Neuronal stem cell (in vitro differentiated cells): ENCODE measurements at regions not wholly inside any gene's neighbourhood (a gene's known extent, or its start where the extent isn't known, plus 50 kb on each side); places are given as distances from the start of the nearest gene placed in this dataset.

Experiments used
- DNase-seq: peaks from one replicate; pipeline ENCODE4 v3.0.0-alpha.2; 2013; ENCODE audit warnings: low spot score
- H2AFZ ChIP-seq: one replicate; pipeline ENCODE4 v1.6.1; 2013; ENCODE audit warnings: mild to moderate bottlenecking, low read length, inconsistent platforms
- H2AK5ac ChIP-seq: 2 replicates; pipeline ENCODE4 v1.6.1; 2013; ENCODE audit warnings: low read depth, mild to moderate bottlenecking, inconsistent platforms, low read length, moderate library complexity, mixed read lengths
- H2BK120ac ChIP-seq: 2 replicates; pipeline ENCODE4 v1.6.1; 2013; ENCODE audit warnings: low read depth, mild to moderate bottlenecking, inconsistent platforms, low read length, moderate library complexity, mixed read lengths
- H2BK12ac ChIP-seq: one replicate; pipeline ENCODE4 v1.6.1; 2013; ENCODE audit warnings: low read length, inconsistent platforms
- H2BK15ac ChIP-seq: 2 replicates; pipeline ENCODE4 v1.6.1; 2013; ENCODE audit warnings: mild to moderate bottlenecking, low read length, inconsistent platforms, mixed read lengths
- H2BK5ac ChIP-seq: one replicate; pipeline ENCODE4 v1.6.1; 2013; ENCODE audit warnings: inconsistent platforms, mild to moderate bottlenecking, low read length, moderate library complexity
- H3K14ac ChIP-seq: one replicate; pipeline ENCODE4 v1.6.1; 2013; ENCODE audit warnings: low read length, inconsistent platforms
- H3K18ac ChIP-seq: 2 replicates; pipeline ENCODE4 v1.6.1; 2013; ENCODE audit warnings: low read length, inconsistent platforms
- H3K23ac ChIP-seq: 2 replicates; pipeline ENCODE4 v1.6.1; 2013; ENCODE audit warnings: low read depth, mild to moderate bottlenecking, mixed read lengths, low read length, inconsistent platforms; ENCODE audit not compliant: poor library complexity
- H3K27ac ChIP-seq: replicated peaks from 3 replicates; pipeline ENCODE4 v1.5.1; 2013; ENCODE audit warnings: low read length, inconsistent platforms
- H3K27me3 ChIP-seq, 3 experiments: 2 replicates each; pipeline ENCODE4 v1.6.1; 2013; ENCODE audit warnings: low read length in 3 of 3, mild to moderate bottlenecking in 2 of 3, inconsistent platforms in 1 of 3, low read depth in 1 of 3, mixed read lengths in 1 of 3, moderate library complexity in 1 of 3; ENCODE audit not compliant: control insufficient read depth in 3 of 3, insufficient read depth in 3 of 3
- H3K36me3 ChIP-seq, 2 donors: replicated peaks in 1 of 2; 2 replicates each; pipeline ENCODE4 v1.6.1; 2013; ENCODE audit warnings: low read length in 2 of 2; ENCODE audit not compliant: control insufficient read depth in 2 of 2, insufficient read depth in 2 of 2
- H3K4ac ChIP-seq: 2 replicates; pipeline ENCODE4 v1.6.1; 2013; ENCODE audit warnings: inconsistent platforms, mild to moderate bottlenecking, low read length, moderate library complexity
- H3K4me1 ChIP-seq, 2 donors: 1 replicate in 1 of 2; 2 replicates in 1 of 2; pipeline ENCODE4 v1.6.1; 2013; ENCODE audit warnings: low read length in 2 of 2, low read depth in 1 of 2; ENCODE audit not compliant: control insufficient read depth in 2 of 2, insufficient read depth in 1 of 2
- H3K4me2 ChIP-seq: one replicate; pipeline ENCODE4 v1.6.1; 2013; ENCODE audit warnings: mild to moderate bottlenecking, low read length, inconsistent platforms; ENCODE audit not compliant: insufficient read depth, poor library complexity, severe bottlenecking
- H3K4me3 ChIP-seq, 2 donors: 2 replicates each; pipeline ENCODE4 v1.5.1; 2013; ENCODE audit warnings: low read length in 2 of 2, mild to moderate bottlenecking in 2 of 2, inconsistent platforms in 1 of 2, moderate library complexity in 1 of 2
- H3K79me1 ChIP-seq: one replicate; pipeline ENCODE4 v1.6.1; 2013; ENCODE audit warnings: low read depth, mild to moderate bottlenecking, inconsistent platforms, low read length, moderate library complexity
- H3K9ac ChIP-seq: one replicate; pipeline ENCODE4 v1.6.1; 2013; ENCODE audit warnings: mild to moderate bottlenecking, low read depth, low read length, inconsistent platforms; ENCODE audit not compliant: poor library complexity
- H3K9me3 ChIP-seq, 2 donors: replicated peaks in 1 of 2; 2 replicates each; pipeline versions ENCODE3 to v1.6.1; 2013; ENCODE audit warnings: low read length in 2 of 2, mild to moderate bottlenecking in 2 of 2, inconsistent platforms in 1 of 2, low read depth in 1 of 2, mixed read lengths in 1 of 2, moderate library complexity in 1 of 2; ENCODE audit not compliant: control insufficient read depth in 2 of 2, insufficient read depth in 1 of 2
- H4K8ac ChIP-seq: one replicate; pipeline ENCODE4 v1.6.1; 2013; ENCODE audit warnings: low read depth, mild to moderate bottlenecking, inconsistent platforms, low read length, moderate library complexity
- H4K91ac ChIP-seq: one replicate; pipeline ENCODE4 v1.6.1; 2013; ENCODE audit warnings: low read length, low read depth, mild to moderate bottlenecking, inconsistent platforms; ENCODE audit not compliant: poor library complexity
- WGBS, 2 donors: extraction: QIAGEN DNeasy Blood & Tissue Kit; methylation state at CpG; one replicate each; pipeline ENCODE4 v1.1.7; 2013; ENCODE audit warnings: missing lambda C conversion rate in 2 of 2, mixed read lengths in 1 of 2; ENCODE audit not compliant: insufficient read length in 2 of 2, insufficient replicate concordance in 1 of 2; ENCODE audit errors: extremely low coverage in 2 of 2; 5-methylcytosine and 5-hydroxymethylcytosine counted together

DNA sequence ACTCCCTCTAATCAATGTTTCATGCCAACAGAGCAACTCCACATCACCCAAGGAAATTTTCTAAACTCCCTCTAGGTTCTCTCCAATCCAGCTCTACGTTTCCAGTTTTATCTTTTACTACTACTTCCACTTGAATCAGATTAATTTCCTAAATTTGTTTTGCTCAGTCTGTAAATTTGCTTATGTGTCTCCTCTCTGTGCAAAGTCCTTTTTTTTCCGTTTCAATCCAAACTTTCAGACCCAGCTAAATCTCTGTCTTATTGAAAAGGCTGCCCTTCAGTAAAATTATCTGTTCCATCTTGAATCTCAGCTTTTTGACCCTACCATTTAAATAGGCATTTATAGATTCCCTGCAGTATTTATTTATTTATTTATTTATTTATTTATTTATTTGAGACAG lies 61.4 kb upstream of the COX10 start:
- H3K9ac ChIP-seq, result no peak overlapping the region
- H2BK12ac ChIP-seq, result no peak overlapping the region
- no peak overlapping the region for H3K4me2 ChIP-seq
- no peak overlapping the region for H3K4ac ChIP-seq
- no peaks in the 10 kb centered on the region for H3K27me3 ChIP-seq
- no peak overlapping the region for H2BK15ac ChIP-seq
- H3K4me1 ChIP-seq, result no peaks in the 10 kb centered on the region
- no peaks in the 10 kb centered on the region for H3K79me1 ChIP-seq
- no peak overlapping the region for H3K27ac ChIP-seq
- no peak overlapping the region for H2AK5ac ChIP-seq
- no peaks in the 10 kb centered on the region for H3K9me3 ChIP-seq
- no peaks in the 10 kb centered on the region for H3K36me3 ChIP-seq
- H2AFZ ChIP-seq, result no peak overlapping the region
- no peak overlapping the region for H3K23ac ChIP-seq
- DNase-seq, result no peak
- H4K91ac ChIP-seq, result no peak overlapping the region
- no peak overlapping the region for H2BK5ac ChIP-seq
- H2BK120ac ChIP-seq, result no peak overlapping the region
- no CpG with 5 or more reads among the region's 2 CpGs for WGBS, 2 donors
- no peak overlapping the region for H3K4me3 ChIP-seq
- no peak overlapping the region for H4K8ac ChIP-seq
- H3K18ac ChIP-seq, result no peak overlapping the region
- no peak overlapping the region for H3K14ac ChIP-seq

DNA sequence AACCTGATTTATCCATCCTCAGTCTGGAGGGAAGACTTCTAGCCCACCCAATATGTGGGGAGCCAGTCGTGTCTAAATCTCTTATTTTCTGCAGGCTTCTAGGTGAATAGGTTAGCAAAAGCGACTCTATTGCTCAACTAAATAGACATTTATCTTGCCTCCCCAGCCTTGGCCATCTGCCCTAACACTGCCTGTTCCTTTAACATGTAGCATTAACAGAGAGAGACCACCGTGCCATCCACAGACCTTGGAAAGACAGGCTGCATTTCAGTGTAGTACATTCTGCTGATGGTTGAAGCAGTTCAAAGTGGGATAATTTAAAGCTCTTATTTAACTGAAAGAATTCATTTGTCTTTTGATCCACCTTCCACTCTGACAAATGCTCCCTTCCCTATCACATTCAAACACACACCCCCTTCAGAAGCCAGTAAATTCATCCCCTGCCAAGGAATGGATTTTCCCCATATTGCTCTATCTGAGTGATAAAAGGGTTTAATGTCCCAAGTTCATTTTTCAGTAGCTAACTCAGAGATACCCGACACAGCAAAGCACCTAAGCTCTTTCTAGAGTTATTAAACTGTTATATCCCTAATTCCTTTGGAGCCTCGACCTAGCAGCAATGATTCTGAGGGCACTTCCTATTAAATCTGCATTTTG lies 58.1 kb upstream of the COX10 start:
- H3K9ac ChIP-seq, result no peak overlapping the region
- H3K18ac ChIP-seq, result no peak overlapping the region
- no peak overlapping the region for H3K14ac ChIP-seq
- H2BK5ac ChIP-seq, result no peak overlapping the region
- H3K27me3 ChIP-seq, result no peaks in the 10 kb centered on the region
- H3K9me3 ChIP-seq, result no peaks in the 10 kb centered on the region
- H3K4me2 ChIP-seq, result no peak overlapping the region
- no peak overlapping the region for H3K4ac ChIP-seq
- no peak overlapping the region for H4K91ac ChIP-seq
- no peak overlapping the region for H3K23ac ChIP-seq
- H3K79me1 ChIP-seq, result no peaks in the 10 kb centered on the region
- peaks cover 0 to 9% of the 10 kb centered on the region in 2 donors for H3K4me1 ChIP-seq
- no peak overlapping the region for H3K27ac ChIP-seq
- H2AK5ac ChIP-seq, result no peak overlapping the region
- DNase-seq, result no peak
- no peak overlapping the region for H2BK120ac ChIP-seq
- no peak overlapping the region for H3K4me3 ChIP-seq
- no peak overlapping the region for H2AFZ ChIP-seq
- no peak overlapping the region for H2BK15ac ChIP-seq
- H2BK12ac ChIP-seq, result no peak overlapping the region
- no peaks in the 10 kb centered on the region for H3K36me3 ChIP-seq
- H4K8ac ChIP-seq, result no peak overlapping the region
- WGBS, 2 donors, result no CpG with 5 or more reads among the region's 5 CpGs

DNA sequence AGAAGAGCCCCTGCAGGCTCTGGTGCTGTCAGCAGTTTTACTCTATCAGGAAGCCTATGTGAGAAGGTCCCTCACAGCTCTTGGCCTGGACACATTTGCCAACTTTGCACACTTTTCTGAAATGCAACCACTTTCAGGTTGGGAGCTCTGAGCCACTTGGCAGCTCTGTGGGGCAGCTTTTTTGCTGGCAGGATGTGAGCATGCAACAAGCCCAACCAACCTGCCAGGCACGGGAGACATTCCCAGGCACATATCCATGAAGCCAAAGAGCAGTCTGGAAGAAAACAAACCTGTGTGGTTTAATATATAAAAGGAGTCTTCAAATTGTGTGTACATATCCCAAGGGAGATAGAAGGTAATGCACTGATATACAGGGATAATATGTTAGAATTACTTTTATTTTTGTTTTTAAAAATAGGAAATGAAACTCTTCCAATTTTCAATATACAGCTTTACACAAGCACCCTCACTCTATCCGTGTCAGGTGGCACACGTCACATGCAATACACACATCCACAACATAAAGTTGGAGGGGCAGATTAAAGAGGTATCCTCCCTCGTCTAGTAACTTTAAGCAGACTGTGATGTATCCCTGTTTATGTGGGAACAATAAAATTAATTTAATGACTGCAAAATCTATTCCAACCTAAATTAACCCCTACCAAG lies 57.4 kb upstream of the COX10 start:
- H3K4me2 ChIP-seq, result no peak overlapping the region
- no CpG with 5 or more reads among the region's 4 CpGs for WGBS, 2 donors
- H3K4me3 ChIP-seq, result no peak overlapping the region
- H3K79me1 ChIP-seq, result no peaks in the 10 kb centered on the region
- H2BK15ac ChIP-seq, result no peak overlapping the region
- H3K4ac ChIP-seq, result no peak overlapping the region
- H2BK5ac ChIP-seq, result no peak overlapping the region
- no peaks in the 10 kb centered on the region for H3K9me3 ChIP-seq
- DNase-seq, result no peak
- no peak overlapping the region for H3K18ac ChIP-seq
- H2AFZ ChIP-seq, result no peak overlapping the region
- H3K27ac ChIP-seq, result no peak overlapping the region
- no peak overlapping the region for H2BK12ac ChIP-seq
- H3K36me3 ChIP-seq, result no peaks in the 10 kb centered on the region
- H4K91ac ChIP-seq, result no peak overlapping the region
- no peak overlapping the region for H3K9ac ChIP-seq
- H3K4me1 ChIP-seq, result peaks cover 0 to 10% of the 10 kb centered on the region in 2 donors
- no peak overlapping the region for H2AK5ac ChIP-seq
- H2BK120ac ChIP-seq, result no peak overlapping the region
- no peaks in the 10 kb centered on the region for H3K27me3 ChIP-seq
- no peak overlapping the region for H3K23ac ChIP-seq
- H3K14ac ChIP-seq, result no peak overlapping the region
- H4K8ac ChIP-seq, result no peak overlapping the region

DNA sequence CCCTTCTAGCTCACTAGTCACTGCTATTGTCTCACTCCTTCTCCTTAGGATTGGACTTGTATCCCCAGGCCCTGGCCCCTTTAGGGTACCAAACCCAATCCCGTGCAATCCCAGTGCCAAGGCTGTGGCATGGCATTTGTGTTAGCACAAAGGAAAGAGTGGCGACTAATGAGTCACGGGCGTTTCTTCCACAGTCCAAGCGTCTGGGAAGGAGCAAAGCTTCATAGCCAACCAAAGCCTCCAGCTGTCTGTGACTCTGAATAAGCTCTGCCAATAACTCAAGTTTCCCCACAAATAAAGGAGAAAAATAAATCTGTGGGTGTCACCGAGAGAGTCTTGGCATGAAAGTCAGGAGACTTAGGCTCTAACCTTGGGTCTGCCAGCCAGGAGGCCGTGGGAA lies 54.6 kb upstream of the COX10 start:
- peaks cover 0 to 5% of the 10 kb centered on the region in 2 donors for H3K9me3 ChIP-seq
- no CpG with 5 or more reads among the region's 7 CpGs for whole genome bisulfite sequencing, 2 donors
- no peaks in the 10 kb centered on the region for H3K36me3 ChIP-seq
- no peak overlapping the region for H4K8ac ChIP-seq
- peaks cover 0 to 10% of the 10 kb centered on the region in 2 donors for H3K4me1 ChIP-seq
- no peak overlapping the region for H2BK15ac ChIP-seq
- no peak overlapping the region for H3K4me3 ChIP-seq
- H3K27ac ChIP-seq, result no peak overlapping the region
- no peak overlapping the region for H2BK5ac ChIP-seq
- H3K27me3 ChIP-seq, result no peaks in the 10 kb centered on the region
- H2AK5ac ChIP-seq, result no peak overlapping the region
- H2BK12ac ChIP-seq, result no peak overlapping the region
- H3K18ac ChIP-seq, result no peak overlapping the region
- H3K23ac ChIP-seq, result no peak overlapping the region
- H3K4me2 ChIP-seq, result no peak overlapping the region
- no peak overlapping the region for H3K14ac ChIP-seq
- no peak overlapping the region for H4K91ac ChIP-seq
- H2AFZ ChIP-seq, result no peak overlapping the region
- H3K9ac ChIP-seq, result no peak overlapping the region
- no peak overlapping the region for H3K4ac ChIP-seq
- H3K79me1 ChIP-seq, result no peaks in the 10 kb centered on the region
- no peak overlapping the region for H2BK120ac ChIP-seq
- no peak for DNase-seq
